DMS 273 (cell line): ENCODE measurements at regions not wholly inside any gene's neighbourhood (a gene's known extent, or its start where the extent isn't known, plus 50 kb on each side); places are given as distances from the start of the nearest gene placed in this dataset.
"Not testable (repeated sequence)": the region's sequence is repeated elsewhere in the genome, so short reads cannot be mapped to it uniquely, and the experiment has no call there.

Experiments
- DNase-seq: peaks from one replicate; lab custom pipeline; 2025; ENCODE audit not compliant: unreplicated experiment; lab: John Stamatoyannopoulos, UW

DNA sequence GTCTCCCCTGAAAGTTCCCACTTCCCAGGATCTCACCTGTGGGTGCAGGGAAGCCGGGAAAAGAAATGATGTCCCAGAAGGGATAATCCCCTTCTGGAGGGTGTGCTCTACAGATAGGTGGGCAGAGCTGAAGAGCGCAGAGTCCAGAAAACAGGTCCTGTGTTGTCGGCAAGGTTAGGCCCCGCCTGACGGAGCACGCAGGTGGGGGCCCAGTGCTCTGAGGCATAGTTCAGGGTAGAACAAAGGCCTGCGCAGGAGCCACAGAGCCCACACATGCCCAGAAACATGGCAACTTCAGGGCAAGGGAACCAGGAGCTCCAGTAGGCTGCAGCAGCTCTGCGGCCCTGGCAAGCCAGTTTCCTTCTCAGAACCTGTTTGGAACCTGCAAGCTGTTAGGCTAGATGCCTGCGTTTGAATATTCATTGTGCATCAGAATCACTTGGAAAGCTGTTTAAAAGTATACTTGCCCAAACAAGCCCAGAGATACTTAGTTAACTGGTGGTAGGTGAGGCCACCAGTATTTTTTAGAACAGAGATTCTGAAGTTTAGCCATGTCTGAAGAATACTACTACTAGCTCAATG is 386.6 kb downstream of the BUD13 start:
- DNase-seq, result peak; percentile 58

DNA sequence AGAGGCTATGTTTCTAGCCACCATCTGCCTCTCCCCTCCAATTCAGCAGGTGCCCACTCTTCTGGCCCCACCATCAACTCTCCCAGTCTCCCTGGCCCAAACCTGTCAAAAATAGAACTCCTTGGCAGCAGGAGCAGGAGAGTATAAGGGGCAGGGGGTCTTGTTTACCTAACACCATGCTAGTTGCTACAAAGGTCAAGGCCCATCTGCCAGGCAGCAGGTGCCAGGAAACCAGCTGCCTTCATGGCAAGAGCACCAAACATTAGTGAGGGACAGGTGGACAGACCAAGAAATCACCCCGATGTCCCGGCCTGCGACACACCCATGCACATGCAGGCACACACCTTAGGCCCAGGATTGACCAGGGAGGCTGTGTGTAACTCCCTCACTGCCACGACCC is 387.9 kb downstream of the BUD13 start:
- no peak for DNase-seq

DNA sequence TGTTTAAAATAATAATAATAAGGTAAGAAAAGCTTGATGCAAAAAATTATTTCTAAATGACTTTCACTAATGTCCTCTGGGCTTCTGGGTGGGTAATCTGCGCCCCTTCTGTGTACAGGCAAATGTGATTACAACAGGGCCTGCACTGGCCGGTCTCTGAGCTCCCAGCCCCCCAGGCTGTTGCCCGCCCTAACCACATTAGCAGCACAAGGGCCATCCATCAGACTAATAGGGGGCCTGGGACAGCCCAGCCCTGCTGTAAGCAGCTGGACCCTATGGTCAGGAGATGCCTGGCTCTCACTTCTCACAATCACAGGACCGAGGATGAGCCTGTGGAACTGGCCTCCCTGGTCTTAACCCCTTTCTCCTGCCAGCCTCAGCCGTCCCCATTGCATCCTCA is 388.4 kb downstream of the BUD13 start:
- no peak for DNase-seq

DNA sequence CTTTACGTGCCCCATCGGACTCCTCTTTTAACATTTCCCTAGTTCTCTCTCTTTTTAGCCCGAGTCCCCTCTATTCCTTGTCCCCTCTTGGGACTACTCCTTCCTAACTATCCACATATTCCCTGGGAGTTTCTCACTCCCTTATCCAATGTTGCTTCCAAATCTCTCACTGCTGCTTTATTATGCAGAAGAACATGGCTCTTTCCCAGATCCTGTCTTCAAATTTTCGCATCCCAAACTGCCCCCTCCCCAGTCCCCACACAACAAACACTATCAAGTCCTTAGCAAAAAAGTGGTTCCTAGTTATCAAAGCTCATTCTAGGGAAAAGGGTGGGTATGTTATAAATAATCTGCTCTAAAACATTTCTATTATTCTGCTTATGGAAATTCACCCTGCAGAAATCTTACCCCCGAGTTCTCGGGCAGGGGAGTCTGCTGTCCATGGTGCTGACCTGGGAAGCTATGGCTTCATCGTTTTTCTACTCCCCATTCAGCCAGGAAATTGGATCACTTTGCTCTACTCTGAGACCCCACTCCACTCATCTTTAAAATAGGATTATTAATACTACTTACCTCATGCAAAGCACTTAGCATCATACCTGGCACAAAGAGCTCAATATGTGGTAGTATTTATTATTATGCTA is 393.5 kb downstream of the BUD13 start:
- DNase-seq, result peak; percentile 38

DNA sequence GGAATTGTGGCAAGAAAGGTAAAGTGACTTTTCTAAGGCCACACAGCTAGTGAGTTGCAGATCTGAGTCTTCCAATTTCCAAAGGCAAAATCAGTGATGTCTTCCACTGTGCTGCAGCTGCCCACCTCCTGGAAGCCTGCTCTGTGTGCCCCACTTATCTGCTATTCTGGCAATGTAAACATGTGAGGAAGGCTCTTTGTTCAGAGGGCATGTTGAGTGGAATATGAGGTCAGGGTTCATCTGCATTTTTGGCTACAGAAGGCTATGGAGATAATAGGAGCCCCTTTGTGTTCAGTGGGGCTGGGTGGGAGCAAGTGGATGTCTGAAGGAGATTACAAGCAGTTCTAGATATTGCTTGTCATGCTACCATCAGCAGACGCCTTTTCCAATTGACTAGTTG is 396.2 kb downstream of the BUD13 start:
- no peak for DNase-seq

DNA sequence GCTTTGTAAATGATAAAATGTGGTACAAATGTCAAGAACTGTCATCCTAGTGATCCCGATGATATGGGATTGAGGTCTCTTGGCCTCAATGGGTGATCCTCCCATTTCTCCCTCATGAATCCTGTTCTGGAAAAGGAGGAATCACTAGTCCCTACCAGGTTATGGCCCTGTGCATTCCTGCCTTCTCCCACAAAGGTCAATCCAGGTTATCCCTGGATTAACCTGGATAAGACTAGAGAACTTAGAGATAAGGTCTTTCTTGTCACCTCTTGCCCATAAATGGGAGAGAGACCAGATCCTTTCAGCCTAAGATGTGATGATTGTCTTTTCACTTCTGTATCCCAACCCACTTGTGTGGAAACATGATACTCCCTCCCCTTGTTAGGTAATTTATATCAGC is 396.7 kb downstream of the BUD13 start:
- DNase-seq, result no peak

DNA sequence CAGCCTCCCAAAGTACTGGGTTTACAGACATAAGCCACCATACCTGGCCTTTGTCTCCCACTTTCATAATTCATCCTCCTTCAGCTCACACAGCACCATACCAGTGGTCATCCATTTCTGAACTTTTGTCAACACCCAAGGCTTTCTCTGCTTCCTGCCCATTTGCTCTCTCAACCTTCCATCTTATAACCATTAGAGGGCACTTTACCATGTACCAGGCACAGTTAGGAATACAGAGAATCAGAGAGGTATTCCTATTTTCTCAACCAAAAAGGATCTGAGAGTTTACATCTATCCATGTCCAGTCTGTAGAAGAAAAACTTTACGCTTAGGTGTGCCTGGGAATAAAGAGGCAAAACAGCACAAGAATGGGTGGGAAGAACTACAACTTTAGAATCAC is 397.6 kb downstream of the BUD13 start:
- DNase-seq, result peak; percentile 3

DNA sequence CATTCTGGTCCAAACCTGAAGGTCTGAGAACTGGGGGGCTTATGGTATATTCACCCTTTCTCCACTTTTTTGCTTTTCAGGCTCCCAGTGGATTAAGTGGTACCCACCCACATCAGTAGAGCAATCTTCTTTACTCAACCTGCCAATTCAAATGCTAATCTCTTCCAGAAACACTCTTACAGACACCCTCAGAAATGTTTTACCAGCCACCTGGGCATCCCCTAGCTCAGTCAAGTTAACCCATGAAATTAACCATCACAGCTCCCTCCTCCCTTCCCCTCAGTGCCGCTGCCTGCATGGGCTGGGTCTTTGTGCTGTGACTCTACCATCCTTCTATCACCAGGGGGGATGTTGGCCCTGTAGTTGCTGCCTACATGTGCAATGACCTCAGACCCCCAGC is 398.7 kb downstream of the BUD13 start:
- no peak for DNase-seq

DNA sequence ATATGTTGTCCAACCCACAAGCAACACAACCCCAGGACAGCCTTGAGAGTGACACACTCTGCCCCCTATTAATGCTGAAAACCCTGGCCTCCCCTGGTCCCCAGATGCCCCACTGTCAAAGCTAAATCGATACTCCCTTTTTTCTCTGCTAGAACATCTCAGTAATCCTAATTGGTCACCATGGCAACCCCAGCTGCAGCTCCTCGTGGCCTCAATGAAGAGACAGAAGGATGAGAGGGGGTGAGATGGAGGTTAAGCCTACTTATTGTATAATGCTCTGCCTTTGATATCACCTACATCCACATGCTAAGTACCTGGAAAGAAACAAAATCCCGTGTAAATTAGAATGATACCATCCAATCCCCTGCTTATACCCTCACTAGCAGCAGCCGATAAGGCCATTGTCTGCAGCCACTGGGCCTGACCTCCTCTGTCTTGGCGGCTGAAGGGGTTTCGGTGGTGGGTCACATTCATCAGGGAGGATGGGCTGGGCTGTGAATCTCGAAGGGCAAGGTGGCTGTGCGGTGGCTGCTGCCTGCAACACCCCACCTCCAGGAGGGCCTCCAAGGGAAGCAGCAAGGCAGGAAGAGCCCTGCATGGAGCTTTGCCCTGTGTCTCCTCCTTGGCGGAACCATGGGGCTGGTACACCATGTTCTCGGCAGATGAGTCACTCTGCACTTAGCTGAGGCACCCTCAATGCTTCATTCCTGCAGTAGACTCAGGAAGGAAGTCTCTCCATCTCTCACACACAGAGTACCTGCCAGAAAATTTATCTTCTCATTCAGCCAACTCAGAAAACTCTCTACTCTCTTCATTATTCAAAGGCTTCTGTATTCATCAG is 399.5 kb downstream of the BUD13 start:
- peak; percentile 6 for DNase-seq

DNA sequence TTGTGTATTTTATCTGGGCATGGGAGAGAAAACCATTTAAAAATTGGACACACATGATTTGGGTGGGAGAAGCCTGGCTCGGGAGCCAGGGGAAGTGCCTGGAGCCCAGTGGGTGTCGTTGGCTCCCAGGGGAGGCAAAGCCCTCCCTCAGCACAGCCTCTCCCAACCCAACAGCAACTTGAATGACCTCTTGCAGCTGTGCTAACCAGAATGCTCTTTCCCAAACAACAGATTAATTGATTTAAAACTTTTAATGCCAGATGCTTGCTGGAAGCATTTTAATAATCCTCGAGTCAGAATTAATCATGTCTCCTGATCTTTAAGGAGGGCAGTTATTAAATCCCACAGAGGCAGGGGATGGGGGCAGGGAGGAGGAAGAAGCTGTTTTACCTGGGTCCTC is 401.6 kb downstream of the BUD13 start:
- no peak for DNase-seq

DNA sequence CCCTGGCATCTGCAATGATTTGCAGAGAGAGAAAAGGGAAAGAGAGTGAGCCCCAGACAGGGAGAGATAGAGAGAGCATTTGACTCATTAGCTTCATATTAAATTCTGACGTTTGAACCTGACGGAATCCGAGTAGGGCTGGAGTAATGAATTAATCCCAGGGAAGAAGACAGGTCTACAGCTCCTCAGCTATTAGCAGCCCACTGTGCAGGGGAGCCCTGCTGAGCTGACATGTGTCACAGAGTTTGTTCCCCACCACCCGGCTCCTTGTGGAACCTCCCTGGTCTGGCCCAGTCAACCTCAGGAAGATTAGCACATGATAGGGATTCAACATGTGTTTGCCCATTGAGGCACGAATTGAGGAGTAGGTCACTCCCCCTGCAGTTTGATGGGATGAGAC is 404.0 kb downstream of the BUD13 start:
- DNase-seq, result no peak

DNA sequence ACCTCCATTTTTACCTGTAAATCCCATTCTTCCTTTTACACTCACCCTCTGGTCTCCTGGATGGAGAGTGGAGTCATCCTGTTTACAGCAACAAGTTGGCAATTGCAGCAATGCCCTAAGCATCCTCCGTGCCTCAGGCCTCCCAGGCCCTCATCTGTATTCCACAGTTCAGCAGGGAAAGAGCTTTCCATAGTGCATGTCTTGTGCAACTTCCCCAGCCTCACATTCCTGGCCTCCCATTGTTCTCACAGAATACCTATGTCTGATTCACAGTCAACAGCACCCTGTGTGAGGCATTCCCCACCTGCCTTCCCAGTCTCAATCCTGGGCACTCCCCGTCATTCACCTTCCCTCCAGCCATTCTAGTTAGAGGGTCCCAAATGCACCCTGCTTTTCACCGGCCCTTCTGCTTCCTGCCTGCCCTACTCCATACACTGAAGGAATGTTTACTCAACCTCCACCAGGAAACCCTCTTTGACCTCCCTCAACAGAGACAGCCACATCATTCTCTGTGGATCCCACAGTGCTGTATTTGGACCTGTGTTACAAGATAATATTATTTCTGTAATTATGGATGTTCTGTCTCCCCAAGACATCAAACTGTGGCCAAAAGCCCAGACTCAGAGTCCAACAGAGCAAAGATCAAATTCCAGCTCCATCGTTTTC is 405.7 kb downstream of the BUD13 start:
- DNase-seq, result no peak

DNA sequence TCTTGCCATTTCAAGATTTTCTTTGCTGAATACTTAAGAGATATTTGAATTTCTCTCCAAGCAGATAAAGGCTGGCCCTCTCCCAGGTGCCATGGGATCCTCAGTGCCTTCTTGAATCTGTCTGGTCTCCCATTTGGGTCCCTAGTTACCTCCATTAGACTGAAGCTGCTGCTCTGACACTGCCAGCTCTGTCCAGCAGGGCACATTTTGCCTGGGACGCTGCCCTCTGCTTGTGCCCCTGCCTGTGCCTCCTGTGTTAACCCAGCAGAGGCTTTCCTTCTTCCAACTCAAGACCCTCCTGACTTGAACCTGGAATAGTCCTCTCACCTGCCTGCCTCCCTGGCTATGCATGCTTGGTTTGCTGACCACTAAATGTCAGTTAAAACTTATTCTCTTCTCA is 406.3 kb downstream of the BUD13 start:
- DNase-seq, result peak; percentile 3

DNA sequence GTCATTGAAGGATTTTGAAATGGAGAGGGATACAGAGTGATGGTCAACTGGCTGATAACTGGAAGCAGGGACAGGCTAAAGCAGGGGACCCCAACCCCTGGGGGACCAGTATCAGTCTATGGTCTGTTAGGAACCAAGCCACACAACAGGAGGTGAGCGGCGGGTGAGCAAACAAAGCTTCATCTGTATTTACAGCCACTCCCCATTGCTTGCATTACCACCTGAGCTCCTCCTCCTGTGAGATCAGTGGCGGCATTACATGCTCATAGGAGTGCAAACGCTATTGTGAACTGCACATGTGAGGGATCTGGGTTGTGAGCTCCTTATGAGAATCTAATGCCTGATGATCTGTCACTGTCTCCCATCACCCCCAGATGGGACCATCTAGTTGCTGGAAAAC is 407.9 kb downstream of the BUD13 start:
- DNase-seq, result not testable (repeated sequence)

DNA sequence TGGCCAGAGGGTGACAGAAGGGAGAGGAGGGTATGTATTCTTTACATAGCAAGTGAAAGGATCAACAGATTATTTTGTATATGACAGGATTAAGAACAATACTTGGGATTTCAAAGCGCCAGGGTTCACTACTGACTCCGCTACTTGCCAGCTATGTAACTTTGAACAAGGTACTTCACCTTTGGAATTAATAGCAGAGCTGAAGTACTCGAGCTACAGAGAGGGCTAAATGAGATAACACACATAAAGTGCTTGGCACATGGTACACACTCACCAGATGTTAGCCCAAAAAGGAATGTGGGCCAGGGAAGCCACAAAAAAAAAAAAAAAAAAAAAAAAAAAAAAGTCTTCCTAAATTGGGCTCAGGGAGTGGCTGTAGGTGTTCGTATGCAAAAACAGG is 408.4 kb downstream of the BUD13 start:
- DNase-seq, result no peak

DNA sequence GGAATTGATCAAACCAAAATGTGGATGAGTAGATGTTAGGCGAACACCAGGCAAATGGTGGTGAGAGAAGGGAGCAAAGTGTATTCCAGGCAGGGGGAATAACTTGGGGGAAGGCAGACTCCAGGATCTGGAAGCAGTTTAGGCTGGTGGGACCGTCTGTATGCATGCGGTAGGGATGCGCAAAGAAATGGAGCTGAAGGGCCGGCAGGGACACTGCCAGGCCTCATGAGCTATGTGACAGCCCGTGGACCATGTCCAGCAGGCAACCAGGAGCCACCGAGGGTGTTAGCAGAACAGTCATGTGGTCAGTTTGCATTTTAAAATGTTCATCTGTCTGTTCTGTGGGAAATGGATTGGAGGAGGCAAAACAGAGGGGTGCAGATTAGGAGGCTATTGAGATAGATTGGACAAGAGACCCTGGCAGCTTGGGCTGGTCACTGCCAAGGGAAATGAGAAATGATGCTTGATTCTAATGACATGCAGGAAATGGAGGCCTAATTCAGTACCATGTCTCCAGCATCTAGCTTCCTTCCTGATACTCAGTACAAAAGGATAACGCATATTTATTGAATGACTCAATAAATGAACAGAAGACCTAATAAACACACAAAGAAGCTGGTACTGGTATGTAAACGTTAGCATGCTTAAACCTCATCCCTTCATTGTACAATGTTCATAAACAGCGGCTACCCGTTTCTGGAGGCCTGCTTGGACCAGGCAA is 412.4 kb downstream of the BUD13 start:
- no peak for DNase-seq

DNA sequence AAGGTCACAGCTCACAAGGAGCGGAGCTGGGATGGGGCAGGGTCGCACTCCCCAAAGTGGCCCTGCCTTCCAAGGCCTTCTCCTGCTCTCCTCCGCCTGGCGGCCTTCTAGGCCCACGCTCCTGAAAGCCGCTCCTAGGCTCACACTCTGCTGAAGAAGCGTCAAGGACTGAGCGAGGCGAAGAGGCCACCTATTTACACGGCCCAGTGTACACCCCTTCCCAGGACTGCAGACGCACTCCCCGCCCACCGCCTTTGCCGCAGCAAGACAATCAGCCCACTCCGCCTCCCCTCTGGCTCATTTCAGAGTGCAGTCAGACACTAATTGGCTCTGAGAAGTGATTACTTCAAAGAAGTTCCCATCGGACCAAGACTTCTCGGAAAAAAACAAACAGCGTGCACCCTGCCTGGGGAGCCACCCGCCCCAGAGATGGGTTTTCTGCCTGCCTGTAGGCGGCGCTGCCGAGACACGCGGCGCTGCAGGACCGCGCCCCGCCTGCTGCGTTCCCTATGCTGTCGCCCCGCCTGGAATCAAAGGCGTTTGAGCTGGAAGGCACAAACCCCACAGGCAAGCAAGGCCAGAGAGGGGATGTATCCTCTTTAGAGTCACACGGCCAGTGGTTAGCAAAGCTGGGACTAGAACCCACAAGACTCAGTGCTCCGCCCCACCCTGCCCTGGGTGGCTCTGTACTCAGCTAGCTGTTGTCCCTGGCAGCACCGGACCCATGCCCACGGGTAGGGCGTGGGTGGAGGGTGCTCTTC is 414.8 kb downstream of the BUD13 start:
- DNase-seq, result no peak

DNA sequence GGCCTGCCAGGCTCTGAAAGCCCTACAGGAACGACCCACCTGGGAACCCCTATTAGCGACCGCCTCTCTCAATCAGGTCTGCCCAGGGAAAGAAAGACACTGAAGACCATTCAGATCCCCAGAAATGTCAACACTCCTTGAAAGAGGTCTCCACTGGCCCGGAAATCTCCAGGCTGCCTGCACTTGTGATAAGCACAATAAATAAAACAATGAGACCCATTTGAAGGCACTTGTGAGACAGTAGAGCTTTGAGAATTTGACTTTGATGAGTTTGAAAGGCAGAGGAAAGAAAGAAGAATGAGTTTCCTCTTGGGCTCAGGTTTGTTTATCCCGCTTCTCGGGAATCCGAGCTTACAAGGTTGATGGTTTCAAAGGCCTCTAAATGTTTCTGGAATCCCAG is 416.3 kb downstream of the BUD13 start:
- no peak for DNase-seq

DNA sequence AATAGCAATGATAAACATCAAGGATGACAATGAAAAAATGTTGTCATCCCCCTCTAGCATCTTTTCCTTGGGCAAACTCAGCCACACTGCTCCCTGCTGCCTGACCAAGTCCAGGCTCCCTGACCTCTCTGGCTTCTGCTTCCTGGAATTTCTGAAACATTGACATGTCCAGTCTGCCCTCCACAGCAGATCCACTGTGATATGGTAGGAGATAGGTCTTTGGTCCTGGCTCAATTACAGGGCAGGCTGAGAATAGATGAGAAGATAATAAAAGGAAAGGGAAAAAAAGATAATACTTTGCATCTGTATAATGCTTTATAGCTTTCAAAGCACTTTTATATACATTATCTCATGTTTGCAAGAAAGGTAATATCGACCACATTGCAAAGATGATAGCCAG is 417.7 kb downstream of the BUD13 start:
- no peak for DNase-seq

DNA sequence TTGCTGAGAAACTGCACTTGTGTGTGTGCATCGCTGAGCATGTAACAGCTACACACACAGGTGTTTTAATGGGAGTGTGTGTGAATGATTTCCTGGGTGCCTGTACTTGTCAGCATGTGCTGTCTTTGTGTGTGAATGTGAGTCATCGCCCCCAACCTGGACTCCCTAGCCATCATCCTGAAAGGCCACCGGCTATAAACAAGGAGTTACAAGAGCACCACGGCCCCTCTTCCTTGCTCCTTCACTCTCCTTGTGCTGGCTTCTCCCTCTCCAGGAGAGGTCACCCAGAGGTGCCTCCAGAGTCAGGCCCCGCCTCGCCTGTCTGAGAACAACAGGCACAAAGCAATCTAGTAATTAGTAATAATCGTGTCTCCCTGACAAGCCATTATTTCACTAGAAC is 419.2 kb downstream of the BUD13 start:
- no peak for DNase-seq
